PC-3 (cell line): ENCODE measurements at regions not wholly inside any gene's neighbourhood (a gene's known extent, or its start where the extent isn't known, plus 50 kb on each side); places are given as distances from the start of the nearest gene placed in this dataset.

Source experiments
- EZH2 ChIP-seq: fragments of 300-600 bp; sonication (generic); IDR thresholded peaks from one replicate; pipeline ENCODE4 v1.6.1; 2017; ENCODE audit warnings: antibody characterized with exemption, mild to moderate bottlenecking, low read length; ENCODE audit not compliant: unreplicated experiment
- TF ChIP-seq, protein P1 (sequence below): fragments of 300-600 bp; sonication (generic); conservative IDR thresholded peaks from 2 replicates; pipeline ENCODE4 v1.5.1; 2017; ENCODE audit warnings: antibody characterized with exemption, low read depth, mild to moderate bottlenecking, low read length

DNA sequence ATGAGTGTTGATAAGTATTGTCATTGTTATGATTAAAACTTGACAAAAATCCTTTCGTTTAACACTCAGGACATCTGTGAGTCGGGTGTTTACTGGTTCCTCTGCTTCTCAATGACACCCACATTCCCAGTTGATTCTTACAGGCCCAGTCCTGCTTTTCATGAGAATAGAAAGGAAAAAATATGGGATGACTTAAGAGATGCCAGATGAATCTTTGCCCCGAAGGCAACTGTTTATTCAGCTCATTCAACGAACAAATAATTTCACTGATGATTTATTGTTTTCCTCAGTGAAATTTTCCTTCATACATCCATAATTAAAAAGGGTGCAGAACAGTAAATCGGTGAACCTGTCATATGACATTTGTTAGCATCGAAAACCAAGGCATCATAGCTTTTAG, 452.4 kb upstream of the WWC1 start:
- TF ChIP-seq EZH2, result no peak
- TF ChIP-seq, protein P1, sequence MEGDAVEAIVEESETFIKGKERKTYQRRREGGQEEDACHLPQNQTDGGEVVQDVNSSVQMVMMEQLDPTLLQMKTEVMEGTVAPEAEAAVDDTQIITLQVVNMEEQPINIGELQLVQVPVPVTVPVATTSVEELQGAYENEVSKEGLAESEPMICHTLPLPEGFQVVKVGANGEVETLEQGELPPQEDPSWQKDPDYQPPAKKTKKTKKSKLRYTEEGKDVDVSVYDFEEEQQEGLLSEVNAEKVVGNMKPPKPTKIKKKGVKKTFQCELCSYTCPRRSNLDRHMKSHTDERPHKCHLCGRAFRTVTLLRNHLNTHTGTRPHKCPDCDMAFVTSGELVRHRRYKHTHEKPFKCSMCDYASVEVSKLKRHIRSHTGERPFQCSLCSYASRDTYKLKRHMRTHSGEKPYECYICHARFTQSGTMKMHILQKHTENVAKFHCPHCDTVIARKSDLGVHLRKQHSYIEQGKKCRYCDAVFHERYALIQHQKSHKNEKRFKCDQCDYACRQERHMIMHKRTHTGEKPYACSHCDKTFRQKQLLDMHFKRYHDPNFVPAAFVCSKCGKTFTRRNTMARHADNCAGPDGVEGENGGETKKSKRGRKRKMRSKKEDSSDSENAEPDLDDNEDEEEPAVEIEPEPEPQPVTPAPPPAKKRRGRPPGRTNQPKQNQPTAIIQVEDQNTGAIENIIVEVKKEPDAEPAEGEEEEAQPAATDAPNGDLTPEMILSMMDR, result no peak
